RWPE2 (cell line): ENCODE measurements at regions not wholly inside any gene's neighbourhood (a gene's known extent, or its start where the extent isn't known, plus 50 kb on each side); places are given as distances from the start of the nearest gene placed in this dataset.

Source experiments
- ATAC-seq: fragments of 200-7000 bp; cut with Tn5 transposase; 3 replicates; pipeline ENCODE4 v1.9.1; 2021; ENCODE audit warnings: low read depth
- DNase-seq: peaks from one replicate; pipeline ENCODE4 v3.0.0-alpha.2; 2020; ENCODE audit warnings: low spot score
- H3K27ac ChIP-seq: fragments of 450-650 bp; 2 replicates; pipeline ENCODE4 v1.5.1; 2017; ENCODE audit warnings: mild to moderate bottlenecking; ENCODE audit not compliant: poor library complexity, severe bottlenecking
- H3K27me3 ChIP-seq: fragments of 250-450 bp; sonication (Bioruptor Pico); 2 replicates; pipeline ENCODE4 v1.5.1; 2021; ENCODE audit warnings: mild to moderate bottlenecking, moderate library complexity; ENCODE audit not compliant: insufficient read depth, poor library complexity, severe bottlenecking
- H3K36me3 ChIP-seq: fragments of 250-450 bp; sonication (Bioruptor Pico); 2 replicates; pipeline ENCODE4 v1.5.1; 2020; ENCODE audit warnings: low read depth, mild to moderate bottlenecking, moderate library complexity
- H3K4me1 ChIP-seq: fragments of 250-450 bp; sonication (Bioruptor Pico); 2 replicates; pipeline ENCODE4 v1.5.1; 2021; ENCODE audit warnings: mild to moderate bottlenecking, moderate library complexity; ENCODE audit not compliant: insufficient read depth, poor library complexity, severe bottlenecking
- H3K4me3 ChIP-seq: fragments of 250-450 bp; sonication (Bioruptor Pico); 2 replicates; pipeline ENCODE4 v1.5.1; 2021; ENCODE audit warnings: mild to moderate bottlenecking, moderate library complexity; ENCODE audit not compliant: severe bottlenecking
- H3K9me3 ChIP-seq: fragments of 250-450 bp; sonication (Bioruptor Pico); 2 replicates; pipeline ENCODE4 v1.5.1; 2021; ENCODE audit warnings: mild to moderate bottlenecking, moderate library complexity; ENCODE audit not compliant: severe bottlenecking
- CTCF ChIP-seq: fragments of 450-650 bp; IDR thresholded peaks from one replicate; pipeline ENCODE4 v1.5.1; 2017; ENCODE audit warnings: mild to moderate bottlenecking, moderate library complexity; ENCODE audit not compliant: poor library complexity, severe bottlenecking

- peaks cover 12% of the 10 kb centered on the region for H3K4me1 ChIP-seq
- DNase-seq (no peak), ATAC-seq (no peak)
- H3K36me3 ChIP-seq: no peaks in the 10 kb centered on the region
- no peak for TF ChIP-seq CTCF
- no peak overlapping the region for H3K27ac ChIP-seq
- no peaks in the 10 kb centered on the region for H3K27me3 ChIP-seq
- H3K9me3 ChIP-seq: no peaks in the 10 kb centered on the region
- no peak overlapping the region for H3K4me3 ChIP-seq
Observed at GRCh38 chr18:73981796-73982195, 165.8 kb downstream of the FBXO15 start.

- Histone ChIP-seq H3K4me3 (no peak overlapping the region), H3K4me1 (peaks cover 4% of the 10 kb centered on the region), H3K27ac (no peak overlapping the region), H3K36me3 (no peaks in the 10 kb centered on the region), H3K9me3 (no peaks in the 10 kb centered on the region), H3K27me3 (no peaks in the 10 kb centered on the region)
- DNase-seq (no peak), ATAC-seq (no peak)
- TF ChIP-seq CTCF: peak; percentile 37
Observed at GRCh38 chr18:73980289-73980979, 167.2 kb downstream of the FBXO15 start.

DNA sequence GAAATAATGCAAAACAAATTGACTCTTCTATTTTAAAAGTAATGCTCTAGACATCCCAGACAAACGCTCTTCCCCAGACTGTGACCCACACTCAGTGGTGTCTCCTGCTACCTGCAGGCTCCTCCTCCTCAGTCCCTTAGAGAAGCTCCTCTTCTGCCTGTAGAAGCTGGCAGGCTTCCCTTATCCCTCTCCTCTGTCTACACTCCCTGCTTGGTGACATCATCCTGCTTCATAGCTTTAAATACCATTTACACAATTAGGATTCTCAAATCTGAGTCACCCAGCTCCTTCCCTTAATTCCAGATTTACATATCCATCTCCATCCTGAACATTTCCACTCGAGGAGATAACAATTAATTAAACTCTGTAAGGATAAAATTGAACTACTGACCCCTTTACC is 167.9 kb downstream of the FBXO15 start:
- H3K27ac ChIP-seq: no peak overlapping the region
- peaks cover 4% of the 10 kb centered on the region for H3K4me1 ChIP-seq
- DNase-seq (no peak), ATAC-seq (peak; percentile 86)
- no peaks in the 10 kb centered on the region for H3K36me3 ChIP-seq
- no peak for TF ChIP-seq CTCF
- no peak overlapping the region for H3K4me3 ChIP-seq
- H3K9me3 ChIP-seq: no peaks in the 10 kb centered on the region
- H3K27me3 ChIP-seq: no peaks in the 10 kb centered on the region

- Histone ChIP-seq H3K36me3 (no peaks in the 10 kb centered on the region), H3K27ac (no peak overlapping the region), H3K27me3 (no peaks in the 10 kb centered on the region), H3K9me3 (no peaks in the 10 kb centered on the region), H3K4me3 (no peak overlapping the region), H3K4me1 (no peaks in the 10 kb centered on the region)
- DNase-seq (no peak), ATAC-seq (no peak)
- no peak for TF ChIP-seq CTCF
Observed at GRCh38 chr18:73976433-73976832, 171.2 kb downstream of the FBXO15 start.

- H3K27ac ChIP-seq: no peak overlapping the region
- DNase-seq (no peak), ATAC-seq (no peak)
- H3K36me3 ChIP-seq: no peaks in the 10 kb centered on the region
- H3K27me3 ChIP-seq: no peaks in the 10 kb centered on the region
- H3K4me3 ChIP-seq: no peak overlapping the region
- no peak for TF ChIP-seq CTCF
- no peaks in the 10 kb centered on the region for H3K4me1 ChIP-seq
- no peaks in the 10 kb centered on the region for H3K9me3 ChIP-seq
Observed at GRCh38 chr18:73975266-73975665, 172.4 kb downstream of the FBXO15 start.
